Testis (tissue), 2 donors: ENCODE measurements at regions not wholly inside any gene's neighbourhood (a gene's known extent, or its start where the extent isn't known, plus 50 kb on each side); places are given as distances from the start of the nearest gene placed in this dataset.
"Not testable (repeated sequence)": the region's sequence is repeated elsewhere in the genome, so short reads cannot be mapped to it uniquely, and the experiment has no call there.

ENCODE experiments used
- DNase-seq: peaks from one replicate; pipeline ENCODE4 v3.0.0-alpha.2; 2019
- H3K27ac ChIP-seq, 2 donors: fragments of 200-600 bp; sonication (generic); one replicate each; pipeline ENCODE4 v1.5.1; 2019
- H3K27me3 ChIP-seq: fragments of 200-600 bp; sonication (generic); one replicate; pipeline ENCODE4 v1.5.1; 2019
- H3K36me3 ChIP-seq: fragments of 200-600 bp; sonication (generic); one replicate; pipeline ENCODE4 v1.5.1; 2017; ENCODE audit warnings: low read depth; ENCODE audit errors: missing control alignments
- H3K4me1 ChIP-seq: fragments of 200-600 bp; sonication (generic); one replicate; pipeline ENCODE4 v1.5.1; 2019
- H3K4me3 ChIP-seq, 2 donors: fragments of 200-600 bp; sonication (generic); one replicate each; pipeline ENCODE4 v1.5.1; 2017 to 2019
- H3K9me3 ChIP-seq: fragments of 200-600 bp; sonication (generic); one replicate; pipeline ENCODE4 v1.5.1; 2017
- CTCF ChIP-seq, 3 experiments: fragments of 450-650 bp in 2 of 3; fragments of 200-600 bp in 1 of 3; sonication (generic) in 1 of 3; IDR thresholded peaks; one replicate each; pipeline ENCODE4 v1.5.1; 2016 to 2019; ENCODE audit warnings: antibody characterized with exemption in 3 of 3, mild to moderate bottlenecking in 2 of 3, moderate library complexity in 1 of 3
- POLR2A ChIP-seq: fragments of 450-650 bp; IDR thresholded peaks from one replicate; pipeline ENCODE4 v1.6.1; 2017; ENCODE audit warnings: antibody characterized with exemption, mild to moderate bottlenecking, moderate library complexity
- WGBS, 2 donors: methylation state at CpG; one replicate each; pipeline ENCODE4 v1.1.5; 2018; 5-methylcytosine and 5-hydroxymethylcytosine counted together
- intact Hi-C: fragments of 100-400 bp; cut with DNase I; formaldehyde crosslinking; loops from one replicate; pipeline ENCODE4 v1.15.1; 2023; ENCODE audit warnings: low total_unique reads

GRCh38 chr6:84568971-84569370 lies 195.4 kb downstream of the TBX18 start:
- H3K27ac ChIP-seq: no peak overlapping the region
- H3K36me3 ChIP-seq: no peaks in the 10 kb centered on the region
- DNase-seq: no peak
- intact Hi-C loops: no loop called here
- no peaks in the 10 kb centered on the region for H3K4me1 ChIP-seq
- H3K4me3 ChIP-seq: no peak overlapping the region
- H3K9me3 ChIP-seq: no peaks in the 10 kb centered on the region
- TF ChIP-seq POLR2A: no peak
- TF ChIP-seq CTCF (IDR thresholded peaks at IDR 0.05): no peak
- no peaks in the 10 kb centered on the region for H3K27me3 ChIP-seq

GRCh38 chr6:84565718-84566117 lies 198.7 kb downstream of the TBX18 start:
- H3K4me1 ChIP-seq, intact Hi-C loops, H3K27me3 ChIP-seq, DNase-seq, H3K36me3 ChIP-seq, H3K27ac ChIP-seq, H3K4me3 ChIP-seq, H3K9me3 ChIP-seq: not testable (repeated sequence)
- WGBS, 2 donors: 92 to 94% methylated on average over 6 of the region's 6 CpGs

- no peak for DNase-seq
- WGBS, 2 donors: 66 to 71% methylated on average over 9 of the region's 9 CpGs
- H3K4me1 ChIP-seq: no peaks in the 10 kb centered on the region
These were observed 203.7 kb downstream of the TBX18 start for GRCh38 chr6:84560436-84561390.

GRCh38 chr6:84556541-84557335 lies 207.7 kb downstream of the TBX18 start:
- DNase-seq: no peak
- Histone ChIP-seq H3K27ac (no peak overlapping the region), H3K9me3 (no peaks in the 10 kb centered on the region), H3K4me1 (no peaks in the 10 kb centered on the region), H3K36me3 (no peaks in the 10 kb centered on the region), H3K27me3 (no peaks in the 10 kb centered on the region), H3K4me3 (no peak overlapping the region)
- 56 to 64% methylated on average over 4 of the region's 4 CpGs for WGBS, 2 donors
- intact Hi-C loops: no loop called here
- no peak for TF ChIP-seq POLR2A
- TF ChIP-seq CTCF (IDR thresholded peaks at IDR 0.05): no peak

More at GRCh38 chr6:84560436-84561390, 203.7 kb downstream of the TBX18 start:
- Histone ChIP-seq H3K9me3 (no peaks in the 10 kb centered on the region), H3K27me3 (no peaks in the 10 kb centered on the region), H3K36me3 (no peaks in the 10 kb centered on the region), H3K4me3 (no peak overlapping the region), H3K27ac (no peak overlapping the region)
- TF ChIP-seq POLR2A (no peak), CTCF (IDR thresholded peaks at IDR 0.05) (no peak)
- intact Hi-C loops: no loop called here

- H3K27ac ChIP-seq: no peak overlapping the region
- TF ChIP-seq POLR2A (no peak), CTCF (IDR thresholded peaks at IDR 0.05) (no peak)
- intact Hi-C loops: no loop called here
These were observed 209.7 kb downstream of the TBX18 start for GRCh38 chr6:84554706-84555105.

More at GRCh38 chr6:84554706-84555105, 209.7 kb downstream of the TBX18 start:
- no peaks in the 10 kb centered on the region for H3K27me3 ChIP-seq
- H3K4me3 ChIP-seq: no peak overlapping the region
- H3K9me3 ChIP-seq: no peaks in the 10 kb centered on the region
- no peaks in the 10 kb centered on the region for H3K4me1 ChIP-seq
- no peaks in the 10 kb centered on the region for H3K36me3 ChIP-seq
- WGBS, 2 donors: 82 to 94% methylated on average over 4 of the region's 4 CpGs
- DNase-seq: no peak
